Glutamatergic neuron (in vitro differentiated cells): ENCODE measurements at regions not wholly inside any gene's neighbourhood (a gene's known extent, or its start where the extent isn't known, plus 50 kb on each side); places are given as distances from the start of the nearest gene placed in this dataset.

Source experiments
- DNase-seq: peaks from one replicate; pipeline ENCODE4 v3.0.0; 2022
- H3K27ac Mint-ChIP-seq: one replicate; pipeline ENCODE4 v1.8.0; 2020; ENCODE audit warnings: mild to moderate bottlenecking, mixed read lengths, inconsistent platforms; ENCODE audit not compliant: unreplicated experiment
- H3K27me3 Mint-ChIP-seq: one replicate; pipeline ENCODE4 v1.8.0; 2020; ENCODE audit warnings: mild to moderate bottlenecking, moderate library complexity, mixed read lengths, inconsistent platforms; ENCODE audit not compliant: unreplicated experiment
- H3K36me3 Mint-ChIP-seq: one replicate; pipeline ENCODE4 v1.8.0; 2020; ENCODE audit warnings: mild to moderate bottlenecking, mixed read lengths, inconsistent platforms; ENCODE audit not compliant: unreplicated experiment
- H3K4me1 Mint-ChIP-seq: one replicate; pipeline ENCODE4 v1.8.0; 2020; ENCODE audit warnings: mild to moderate bottlenecking, low read depth, mixed read lengths, inconsistent platforms; ENCODE audit not compliant: unreplicated experiment
- H3K4me3 Mint-ChIP-seq: one replicate; pipeline ENCODE4 v1.8.0; 2020; ENCODE audit warnings: mild to moderate bottlenecking, mixed read lengths, inconsistent platforms; ENCODE audit not compliant: unreplicated experiment
- H3K9me3 Mint-ChIP-seq: one replicate; pipeline ENCODE4 v1.8.0; 2020; ENCODE audit warnings: mild to moderate bottlenecking, moderate library complexity, mixed read lengths, inconsistent platforms; ENCODE audit not compliant: unreplicated experiment
- CTCF ChIP-seq: fragments of 200-600 bp; sonication (generic); IDR thresholded peaks from one replicate; pipeline ENCODE4 v1.5.0; 2021; ENCODE audit not compliant: partially characterized antibody, unreplicated experiment

DNA sequence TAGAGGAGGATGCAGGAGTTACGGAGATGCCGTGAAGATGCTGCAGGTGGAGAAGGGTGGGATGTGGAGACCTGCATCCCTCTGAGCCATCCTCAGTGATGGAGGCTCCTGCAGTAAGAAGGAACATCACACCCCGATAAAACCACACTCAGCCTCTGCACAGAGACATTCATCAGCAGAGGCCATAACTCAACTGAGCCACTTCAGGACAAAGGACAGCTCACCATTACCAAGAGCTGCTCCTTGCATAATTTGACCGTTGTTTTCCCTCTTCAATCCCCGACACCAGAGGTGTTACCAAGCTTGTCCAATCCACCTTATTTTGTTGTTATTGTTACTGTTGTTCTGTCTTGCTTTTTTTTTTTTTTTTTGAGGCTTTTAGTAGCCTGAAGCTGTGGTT, 543.9 kb downstream of the AJAP1 start:
- peaks cover 2% of the 10 kb centered on the region for H3K27me3 Mint-ChIP-seq
- no peak overlapping the region for H3K27ac Mint-ChIP-seq
- no peaks in the 10 kb centered on the region for H3K36me3 Mint-ChIP-seq
- no peaks in the 10 kb centered on the region for H3K4me1 Mint-ChIP-seq
- H3K9me3 Mint-ChIP-seq: peaks cover 6% of the 10 kb centered on the region
- H3K4me3 Mint-ChIP-seq: no peak overlapping the region
- no peak for DNase-seq
- TF ChIP-seq CTCF: no peak

DNA sequence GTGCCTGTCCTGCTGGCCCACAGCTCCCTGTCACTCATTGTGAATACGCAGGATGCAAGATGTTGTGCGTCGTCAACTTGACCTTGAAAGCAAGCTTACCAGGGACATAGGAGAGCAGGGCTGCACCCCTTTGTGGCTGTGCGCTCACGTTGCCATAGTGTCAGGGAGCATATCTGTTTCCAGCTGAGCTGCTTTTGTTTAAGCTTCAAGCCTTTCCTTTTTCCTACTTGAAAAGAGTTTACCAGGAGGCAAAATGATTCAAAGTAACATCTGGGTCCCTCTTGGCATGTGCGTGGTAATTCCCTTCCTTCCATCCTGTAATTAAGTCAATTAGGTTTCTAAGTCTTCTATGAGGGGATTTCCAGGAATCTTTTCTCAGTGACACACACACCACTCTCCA, 537.1 kb downstream of the AJAP1 start:
- no peaks in the 10 kb centered on the region for H3K4me1 Mint-ChIP-seq
- no peak overlapping the region for H3K27ac Mint-ChIP-seq
- TF ChIP-seq CTCF: no peak
- H3K36me3 Mint-ChIP-seq: no peaks in the 10 kb centered on the region
- no peak overlapping the region for H3K4me3 Mint-ChIP-seq
- H3K9me3 Mint-ChIP-seq: peaks cover 2% of the 10 kb centered on the region
- no peak for DNase-seq
- H3K27me3 Mint-ChIP-seq: no peaks in the 10 kb centered on the region

- DNase-seq: no peak
Observed at GRCh38 chr1:5189384-5189783, 535.0 kb downstream of the AJAP1 start.

GRCh38 chr1:5165762-5166161, 511.4 kb downstream of the AJAP1 start:
- Mint-ChIP-seq H3K36me3 (peaks cover 5% of the 10 kb centered on the region), H3K27ac (no peak overlapping the region), H3K9me3 (peaks cover 10% of the 10 kb centered on the region), H3K27me3 (peaks cover 5% of the 10 kb centered on the region), H3K4me1 (no peaks in the 10 kb centered on the region), H3K4me3 (no peak overlapping the region)
- no peak for TF ChIP-seq CTCF
- no peak for DNase-seq

More at GRCh38 chr1:5189384-5189783, 535.0 kb downstream of the AJAP1 start:
- TF ChIP-seq CTCF: no peak
- Mint-ChIP-seq H3K36me3 (no peaks in the 10 kb centered on the region), H3K27me3 (no peaks in the 10 kb centered on the region), H3K27ac (no peak overlapping the region), H3K9me3 (peaks cover 2% of the 10 kb centered on the region), H3K4me3 (no peak overlapping the region), H3K4me1 (no peaks in the 10 kb centered on the region)

GRCh38 chr1:5164158-5164557, 509.7 kb downstream of the AJAP1 start:
- Mint-ChIP-seq H3K4me3 (no peak overlapping the region), H3K9me3 (peaks cover 12% of the 10 kb centered on the region), H3K4me1 (no peaks in the 10 kb centered on the region), H3K27me3 (peaks cover 5% of the 10 kb centered on the region), H3K36me3 (peaks cover 10% of the 10 kb centered on the region), H3K27ac (no peak overlapping the region)
- no peak for TF ChIP-seq CTCF
- no peak for DNase-seq
